Suppressor macrophage (primary cell): ENCODE measurements at regions not wholly inside any gene's neighbourhood (a gene's known extent, or its start where the extent isn't known, plus 50 kb on each side); places are given as distances from the start of the nearest gene placed in this dataset.
"Not testable (repeated sequence)": the region's sequence is repeated elsewhere in the genome, so short reads cannot be mapped to it uniquely, and the experiment has no call there.

Experiments used
- DNase-seq, 4 experiments: peaks; one replicate each; pipeline ENCODE4 v3.0.0-alpha.2; 2020 to 2022

DNA sequence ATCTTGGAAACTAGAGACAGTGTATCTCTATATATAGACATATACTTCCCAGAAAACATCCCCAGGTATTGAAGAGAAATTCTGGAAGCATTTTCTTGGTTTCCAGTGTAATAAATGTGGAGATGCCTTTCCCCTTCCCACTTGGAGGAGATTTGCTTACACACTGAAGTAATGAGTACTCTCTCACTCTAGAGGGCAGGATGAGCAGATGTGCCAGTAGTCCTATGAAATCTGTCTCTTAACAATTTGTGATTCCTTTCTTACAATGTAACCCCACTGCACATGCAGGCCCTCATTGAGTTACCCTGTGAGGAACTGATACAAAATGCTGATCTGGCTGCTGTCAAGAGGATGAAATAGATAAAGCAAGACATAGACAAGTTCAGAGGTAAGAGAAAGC lies 567.2 kb downstream of the SLCO4C1 start:
- DNase-seq = peak in 3 of 4 experiments; percentile 1 to 10 (median 3)

DNA sequence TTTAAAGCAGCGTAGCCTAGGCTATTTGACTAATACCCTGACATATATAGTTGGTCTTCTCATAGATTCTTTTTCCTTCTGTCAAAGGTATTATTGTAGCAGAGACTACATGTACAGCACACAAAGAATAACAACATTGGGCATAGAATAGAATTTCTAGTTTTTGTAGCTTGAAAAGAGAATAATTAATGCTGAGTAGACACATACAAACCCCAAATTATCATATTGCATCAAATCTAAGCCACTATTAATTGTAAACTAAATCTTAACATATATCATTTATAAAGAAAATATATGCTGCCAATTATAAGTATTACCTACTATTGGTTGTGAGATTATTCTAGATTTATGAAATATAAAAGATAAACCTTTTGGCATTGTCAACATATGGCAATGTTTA lies 574.5 kb downstream of the SLCO4C1 start:
- no peak for DNase-seq

GRCh38 chr5:101720033-101720432 lies 576.1 kb downstream of the SLCO4C1 start:
- DNase-seq = no peak

DNA sequence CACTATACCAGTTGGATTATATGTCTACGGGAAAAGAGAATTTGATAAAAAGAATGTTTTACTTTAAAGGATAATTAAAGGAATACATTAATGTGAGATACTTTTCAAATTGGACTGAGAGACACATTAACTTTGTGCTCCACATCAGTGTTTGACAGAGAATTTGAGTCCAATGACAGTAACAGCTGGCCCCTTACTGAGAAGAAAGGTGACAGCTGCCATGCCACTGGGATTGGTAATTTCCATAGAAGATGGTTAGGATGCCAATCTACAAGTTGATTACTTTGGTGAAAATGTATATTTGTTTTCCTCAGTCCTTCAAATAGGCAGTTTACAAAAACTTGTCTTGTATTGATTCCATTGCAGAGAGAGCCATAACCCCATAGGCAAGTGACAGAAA lies 578.4 kb downstream of the SLCO4C1 start:
- DNase-seq = no peak

DNA sequence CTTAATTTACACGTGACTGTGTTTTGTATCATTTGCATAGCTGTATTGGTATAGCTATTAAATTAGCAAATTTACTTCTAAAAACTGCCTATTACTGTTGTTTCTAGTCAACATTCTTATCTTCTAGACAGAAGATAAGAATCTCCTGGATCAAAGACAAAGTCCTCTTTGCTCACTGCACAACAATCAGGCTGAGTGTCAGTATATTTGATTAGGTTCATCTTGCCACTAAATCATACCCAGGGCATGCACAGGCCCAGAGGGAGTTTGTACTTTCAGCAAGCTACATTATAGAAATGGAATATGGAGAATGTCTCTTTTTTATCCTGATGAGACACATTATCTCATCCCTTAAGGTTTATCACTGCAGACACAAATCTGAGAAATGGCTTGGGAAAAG lies 579.1 kb downstream of the SLCO4C1 start:
- no peak for DNase-seq

DNA sequence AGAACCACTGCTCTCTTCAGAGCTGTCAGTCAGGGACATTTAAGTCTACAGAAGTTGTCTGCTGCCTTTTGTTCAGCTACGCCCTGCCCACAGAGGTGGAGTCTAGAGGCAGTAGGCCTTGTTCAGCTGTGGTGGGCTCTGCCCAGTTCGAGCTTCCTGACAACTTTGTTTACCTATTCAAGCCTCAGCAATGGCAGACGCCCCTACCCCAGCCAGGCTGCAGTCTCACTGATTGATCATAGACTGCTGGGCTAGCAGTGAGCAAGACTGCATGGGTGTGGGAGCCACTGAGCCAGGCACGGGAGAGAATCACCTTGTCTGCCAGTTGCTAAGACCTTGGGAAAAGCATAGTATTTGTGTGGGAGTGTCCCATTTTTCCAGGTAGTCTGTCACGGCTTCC lies 580.3 kb downstream of the SLCO4C1 start:
- DNase-seq = not testable (repeated sequence)

GRCh38 chr5:101689306-101689705 lies 606.8 kb downstream of the SLCO4C1 start:
- no peak for DNase-seq

DNA sequence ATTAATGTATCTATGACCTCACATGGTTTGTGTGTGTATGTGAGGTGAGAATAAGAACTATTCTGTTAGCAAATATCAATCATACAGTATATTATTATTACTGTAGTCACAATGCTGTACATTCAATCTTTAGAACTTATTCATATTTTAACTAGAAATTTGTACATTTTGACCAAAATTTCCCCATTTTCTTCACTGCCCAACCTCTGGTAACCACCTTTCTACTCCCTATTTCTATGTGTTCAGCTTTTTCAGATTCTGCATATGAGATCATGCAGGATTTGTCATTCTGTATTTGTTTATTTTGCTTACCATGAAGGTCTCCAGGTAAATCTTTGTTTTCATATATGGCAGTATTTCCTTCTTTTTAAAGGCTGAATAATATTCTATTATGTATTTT lies 607.9 kb downstream of the SLCO4C1 start:
- DNase-seq = no peak

- DNase-seq = peak in 3 of 4 experiments; percentile 7 to 45 (median 40)
Measured at GRCh38 chr5:101687349-101687985, 608.6 kb downstream of the SLCO4C1 start.

- DNase-seq = no peak
Measured at GRCh38 chr5:101686536-101687157, 609.4 kb downstream of the SLCO4C1 start.

GRCh38 chr5:101679816-101680215 lies 616.3 kb downstream of the SLCO4C1 start:
- peak in 1 of 4 experiments; percentile 8 for DNase-seq

DNA sequence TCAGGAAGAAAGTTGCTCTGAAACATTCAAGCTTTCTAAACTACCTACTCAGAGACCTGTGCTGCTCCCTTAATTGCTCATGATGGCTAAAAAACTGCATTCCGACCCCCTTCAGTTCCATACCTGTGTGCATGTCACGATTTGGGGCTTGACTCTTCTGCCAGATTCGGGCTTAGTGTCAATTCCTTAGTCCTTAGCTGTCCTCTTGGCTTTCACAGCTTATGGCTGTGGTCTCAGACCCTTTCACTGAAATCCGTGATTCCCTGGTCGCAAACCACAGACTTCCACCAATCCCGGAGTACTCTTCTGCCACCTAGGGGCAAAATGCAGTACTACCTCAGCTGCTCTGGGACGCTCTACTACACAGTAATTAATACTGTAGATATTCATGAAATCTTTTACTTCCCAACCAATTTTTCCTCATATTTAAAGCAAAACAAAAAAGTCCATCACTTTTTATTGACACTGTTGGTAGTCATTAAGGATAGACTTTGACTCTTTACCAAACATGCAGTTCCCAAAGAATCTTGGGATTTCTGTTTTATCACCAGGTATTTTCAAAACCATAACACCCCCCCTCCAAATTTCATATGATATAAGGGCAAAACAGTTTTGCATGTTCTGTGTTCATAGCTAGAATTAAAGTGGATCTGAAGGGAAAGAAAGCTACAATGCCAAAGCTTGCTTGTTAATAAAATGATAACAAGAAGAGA lies 617.4 kb downstream of the SLCO4C1 start:
- DNase-seq = peak; percentile 65 to 81 (median 67)

- no peak for DNase-seq
Measured at GRCh38 chr5:101677961-101678360, 618.1 kb downstream of the SLCO4C1 start.

DNA sequence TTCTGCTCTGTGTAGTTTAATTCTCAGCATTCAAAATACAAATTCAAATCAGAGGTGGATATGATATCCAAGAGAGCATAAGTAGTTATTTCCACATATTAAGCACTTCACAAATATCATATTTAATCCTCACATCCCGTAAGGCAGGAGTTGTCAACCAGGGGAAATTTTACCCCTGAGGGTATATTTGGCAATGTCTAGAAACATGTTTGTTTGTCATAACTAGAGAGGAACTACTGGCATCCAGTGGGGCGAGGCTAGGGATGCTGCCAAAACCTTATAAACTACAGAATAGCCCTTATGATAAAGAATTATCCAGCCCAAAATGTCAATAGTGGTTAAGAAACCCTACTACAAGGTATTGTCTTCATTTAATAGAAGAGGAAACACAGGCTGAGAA lies 619.4 kb downstream of the SLCO4C1 start:
- no peak for DNase-seq

DNA sequence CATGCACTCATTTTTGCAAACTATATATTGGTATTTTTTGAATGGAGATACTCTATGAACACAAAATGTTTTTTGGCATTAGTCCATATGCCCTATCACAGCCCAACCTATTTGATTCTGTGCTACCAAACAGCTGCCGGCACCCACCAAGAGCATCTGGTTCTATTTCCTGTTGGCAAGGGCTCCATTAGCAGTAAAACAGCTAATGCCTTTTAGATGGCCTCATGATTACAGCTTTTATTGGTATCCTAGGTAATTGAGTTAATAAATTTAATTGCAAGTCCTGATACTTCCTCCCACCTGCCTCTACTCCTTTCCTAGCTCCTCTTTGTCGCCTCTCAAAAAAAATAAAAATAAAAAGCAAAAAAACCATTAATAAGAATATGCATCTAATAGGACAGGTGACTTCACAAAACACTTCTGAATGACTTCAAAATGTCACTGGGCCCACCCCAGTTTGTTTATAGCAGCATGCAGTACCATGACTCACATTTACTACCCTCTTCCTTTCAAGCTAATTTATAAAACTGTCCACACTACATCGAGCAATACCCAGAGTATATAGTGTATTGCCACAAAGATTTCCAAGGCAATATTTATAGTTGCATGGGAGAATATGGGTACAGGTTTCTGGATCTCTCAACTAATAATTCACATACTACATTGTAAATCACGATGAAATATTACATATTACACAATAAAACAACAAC lies 620.4 kb downstream of the SLCO4C1 start:
- DNase-seq = no peak

- DNase-seq = peak in 3 of 4 experiments; percentile 22 to 30 (median 22)
Measured at GRCh38 chr5:101673120-101673519, 623.0 kb downstream of the SLCO4C1 start.

GRCh38 chr5:101664071-101664791 lies 631.9 kb downstream of the SLCO4C1 start:
- no peak for DNase-seq

GRCh38 chr5:101663543-101663942 lies 632.5 kb downstream of the SLCO4C1 start:
- peak in 2 of 4 experiments; percentile 8 to 26 for DNase-seq

DNA sequence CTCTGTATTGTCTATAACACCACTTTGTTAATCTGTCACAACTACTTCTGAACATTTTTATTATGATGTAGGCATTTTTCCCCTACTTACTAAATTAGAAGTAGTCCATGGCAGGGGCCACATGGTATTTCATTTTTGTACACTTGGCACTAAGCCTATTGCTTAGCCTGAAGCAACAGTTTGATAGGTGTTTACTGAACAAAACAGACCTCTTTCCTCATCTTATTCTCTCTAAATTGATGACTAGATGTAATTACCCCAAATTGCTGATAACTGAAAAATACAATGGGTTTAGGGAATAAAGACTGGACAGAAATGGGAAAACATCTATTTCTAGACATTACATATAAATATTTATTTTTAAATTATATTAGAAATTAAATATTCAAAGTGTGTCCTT lies 633.8 kb downstream of the SLCO4C1 start:
- DNase-seq = no peak

- no peak for DNase-seq
Measured at GRCh38 chr5:101658433-101658832, 637.7 kb downstream of the SLCO4C1 start.

GRCh38 chr5:101653996-101654395 lies 642.1 kb downstream of the SLCO4C1 start:
- DNase-seq = no peak

- DNase-seq = no peak
Measured at GRCh38 chr5:101647861-101648260, 648.2 kb downstream of the SLCO4C1 start.
